ENCODE measurements at regions not wholly inside any gene's neighbourhood (a gene's known extent, or its start where the extent isn't known, plus 50 kb on each side); places are given as distances from the start of the nearest gene placed in this dataset.

- Histone ChIP-seq H3K4me1 (replicated peaks in 1 of 4; ENCODE audit: control insufficient read depth in 3 of 4, insufficient read depth in 4 of 4, low read length in 3 of 4) (no peaks in the 10 kb centered on the region), H3K4me3 (ENCODE audit: extremely low read depth in 1 of 4, insufficient read depth in 2 of 4, low read depth in 3 of 4, low read length in 4 of 4) (no peak overlapping the region), H3K4me2 (ENCODE audit: insufficient read depth in 1 of 2, low read depth in 2 of 2, low read length in 2 of 2) (no peak overlapping the region), H4K5ac (ENCODE audit: insufficient read length, low read depth, low read length) (no peak overlapping the region), H3K9ac (replicated peaks in 1 of 4; ENCODE audit: extremely low read depth in 1 of 4, low read depth in 3 of 4, low read length in 3 of 4) (no peak overlapping the region), H3K18ac (ENCODE audit: extremely low read depth, low read length) (no peak overlapping the region), H4K91ac (replicated peaks; ENCODE audit: insufficient read length, low read length) (no peak overlapping the region), H3K36me3 (ENCODE audit: control insufficient read depth in 2 of 4, insufficient read depth in 4 of 4, low read length in 3 of 4) (no peaks in the 10 kb centered on the region), H2AFZ (ENCODE audit: low read length) (peak overlapping the region; percentile 10; the same call in 1 of the 2 replicates), H3K27ac (ENCODE audit: low read depth, low read length) (no peak overlapping the region), H3K9me3 (ENCODE audit: insufficient read depth in 2 of 2, low read depth in 1 of 2, low read length in 1 of 2) (no peaks in the 10 kb centered on the region), H3K23me2 (ENCODE audit: low read depth, low read length) (no peaks in the 10 kb centered on the region), H3K27me3 (replicated peaks in 1 of 4; ENCODE audit: control insufficient read depth in 3 of 4, extremely low read depth in 1 of 4, insufficient read depth in 3 of 4, low read length in 3 of 4) (no peaks in the 10 kb centered on the region), H3K14ac (ENCODE audit: insufficient read length) (no peak overlapping the region), H2BK120ac (replicated peaks; ENCODE audit: low read depth, low read length) (no peak overlapping the region), H4K8ac (ENCODE audit: extremely low read depth, insufficient read depth, low read length) (no peak overlapping the region), H2BK15ac (ENCODE audit: low read length) (no peak overlapping the region), H3K79me2 (ENCODE audit: control insufficient read depth in 1 of 2, insufficient read depth in 2 of 2, low read length in 2 of 2) (no peaks in the 10 kb centered on the region), H3K23ac (ENCODE audit: insufficient read length) (no peak overlapping the region), H2BK5ac (ENCODE audit: low read depth, low read length) (no peak overlapping the region), H2BK12ac (ENCODE audit: low read depth, low read length) (no peak overlapping the region), H3K79me1 (ENCODE audit: low read depth, low read length) (no peaks in the 10 kb centered on the region), H4K20me1 (replicated peaks in 1 of 2; ENCODE audit: control insufficient read depth in 1 of 2, insufficient read depth in 2 of 2, low read length in 2 of 2) (no peaks in the 10 kb centered on the region), H2AK5ac (ENCODE audit: low read depth, low read length) (no peak overlapping the region), H2BK20ac (ENCODE audit: low read length) (no peak overlapping the region), H3K4ac (replicated peaks; ENCODE audit: insufficient read length, low read depth, low read length) (no peak overlapping the region), H3K56ac (replicated peaks; ENCODE audit: insufficient read length, low read depth, low read length) (no peak overlapping the region)
- 88% methylated on average over 6 of the region's 6 CpGs; no CpG with 5 or more reads in 1 of the 2 experiments for WGBS, 2 experiments (ENCODE audit: extremely low coverage in 1 of 2, insufficient coverage in 1 of 2, insufficient read length in 1 of 2, insufficient replicate concordance in 2 of 2, low coverage in 1 of 2, low lambda C conversion rate in 2 of 2, missing lambda C conversion rate in 1 of 2)
- POLR2A ChIA-PET (ENCODE audit: partially characterized antibody) = no interaction called here
- CTCF ChIA-PET (ENCODE audit: partially characterized antibody) = no interaction called here
- no peak for DNase-seq (ENCODE audit: low read depth in 1 of 2, low spot score in 2 of 2)
- no peak for FAIRE-seq
- TF ChIP-seq CTCF (IDR thresholded peaks at IDR 0.05; ENCODE audit: control extremely low read depth in 1 of 3, insufficient read depth in 1 of 3, low read depth in 1 of 3, low read length in 3 of 3) (no peak), MAX (IDR thresholded peaks at IDR 0.05) (no peak), SIX5 (IDR thresholded peaks at IDR 0.05; ENCODE audit: low read depth, low read length) (no peak), BACH1 (IDR thresholded peaks at IDR 0.05; ENCODE audit: low read length) (no peak), SIRT6 (IDR thresholded peaks at IDR 0.05; ENCODE audit: low read length) (no peak), CHD2 (IDR thresholded peaks at IDR 0.05; ENCODE audit: low read length) (no peak), CBX5 (IDR thresholded peaks at IDR 0.05; ENCODE audit: low read depth, low read length) (no peak), NRF1 (IDR thresholded peaks at IDR 0.05; ENCODE audit: low read depth, low read length) (no peak), TCF12 (IDR thresholded peaks at IDR 0.05; ENCODE audit: low read depth, low read length) (no peak), RFX5 (IDR thresholded peaks at IDR 0.05; ENCODE audit: borderline replicate concordance, low read depth, low read length) (no peak), CHD1 (IDR thresholded peaks at IDR 0.05; ENCODE audit: low read depth, low read length) (no peak), GABPA (IDR thresholded peaks at IDR 0.05; ENCODE audit: borderline replicate concordance, insufficient read depth, low read length) (no peak), POU5F1 (IDR thresholded peaks at IDR 0.05; ENCODE audit: low read depth, low read length) (no peak)
These were observed 110.9 kb upstream of the DMAC1 start for GRCh38 chr9:7910426-7911020.
